Effector memory CD8-positive, alpha-beta T cell (primary cell): ENCODE measurements at regions not wholly inside any gene's neighbourhood (a gene's known extent, or its start where the extent isn't known, plus 50 kb on each side); places are given as distances from the start of the nearest gene placed in this dataset.

Source experiments
- ATAC-seq: fragments of 150-1000 bp; cut with Tn5 transposase; replicated peaks from 2 replicates; pipeline ENCODE4 v1.10.0; 2021; ENCODE audit warnings: mild to moderate bottlenecking, moderate library complexity
- DNase-seq, 3 experiments: peaks; one replicate each; pipeline ENCODE4 v3.0.0; 2021
- H3K27ac Mint-ChIP-seq, 2 donors: one replicate each; pipeline ENCODE4 v1.8.0; 2022; ENCODE audit warnings: mild to moderate bottlenecking in 2 of 2, mixed read lengths in 2 of 2, moderate library complexity in 2 of 2
- H3K27me3 Mint-ChIP-seq, 2 donors: one replicate each; pipeline ENCODE4 v1.8.0; 2022; ENCODE audit warnings: mixed read lengths in 2 of 2
- H3K36me3 Mint-ChIP-seq: one replicate; pipeline ENCODE4 v1.8.0; 2022; ENCODE audit warnings: mild to moderate bottlenecking, moderate library complexity, mixed read lengths; ENCODE audit not compliant: insufficient read depth
- H3K4me1 Mint-ChIP-seq, 2 donors: one replicate each; pipeline ENCODE4 v1.8.0; 2022; ENCODE audit warnings: low read depth in 2 of 2, mixed read lengths in 2 of 2
- H3K4me3 Mint-ChIP-seq, 2 donors: one replicate each; pipeline ENCODE4 v1.8.0; 2022; ENCODE audit warnings: mild to moderate bottlenecking in 2 of 2, mixed read lengths in 2 of 2, moderate library complexity in 2 of 2
- H3K9me3 Mint-ChIP-seq, 2 donors: one replicate each; pipeline ENCODE4 v1.8.0; 2022; ENCODE audit warnings: mixed read lengths in 2 of 2

DNA sequence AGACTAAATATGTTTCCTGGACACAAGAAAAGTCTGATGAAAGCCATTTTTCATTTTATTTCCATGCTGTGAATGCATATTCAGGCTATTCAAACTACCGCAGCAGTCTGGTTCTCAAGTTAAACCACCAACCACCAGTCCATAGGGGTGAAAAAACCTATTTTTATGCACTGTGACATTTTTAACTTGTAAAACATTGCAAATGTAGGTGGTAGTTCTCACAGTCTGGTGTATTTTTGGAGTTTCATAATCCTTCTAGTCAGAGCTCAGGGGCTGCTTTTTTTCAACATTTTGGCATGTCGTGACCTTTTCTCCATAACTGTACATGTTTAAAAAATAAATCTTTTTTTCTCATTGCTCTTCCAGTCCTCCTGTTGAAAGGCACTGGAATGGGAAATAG, 907.6 kb upstream of the ADGRL2 start:
- no peak overlapping the region for H3K27ac Mint-ChIP-seq
- no peak for ATAC-seq
- no peaks in the 10 kb centered on the region for H3K27me3 Mint-ChIP-seq
- H3K4me3 Mint-ChIP-seq, result no peak overlapping the region
- H3K36me3 Mint-ChIP-seq, result no peaks in the 10 kb centered on the region
- no peak for DNase-seq
- peaks cover 7 to 22% of the 10 kb centered on the region in 2 donors for H3K9me3 Mint-ChIP-seq
- no peaks in the 10 kb centered on the region for H3K4me1 Mint-ChIP-seq

DNA sequence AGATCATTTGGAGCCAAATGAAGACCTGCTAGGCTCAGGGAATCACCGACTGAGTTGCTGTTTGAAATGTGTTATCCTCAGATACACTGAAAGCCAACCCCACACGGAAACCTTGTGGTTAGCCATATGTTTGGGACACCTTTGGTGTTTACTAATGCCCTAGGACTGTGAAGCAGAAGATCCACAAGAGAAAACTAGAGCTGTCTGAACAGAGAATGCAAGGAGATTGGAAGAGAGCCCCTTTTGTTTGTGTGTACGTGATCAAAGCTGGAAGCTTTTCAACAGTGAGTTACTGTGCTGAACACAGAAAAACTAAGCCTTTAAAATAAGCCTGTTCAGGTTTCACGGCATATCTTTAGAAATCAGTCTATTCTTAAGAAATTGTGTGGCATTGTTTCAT, 908.2 kb upstream of the ADGRL2 start:
- Mint-ChIP-seq H3K4me3 (no peak overlapping the region), H3K27me3 (no peaks in the 10 kb centered on the region), H3K9me3 (peaks cover 7 to 22% of the 10 kb centered on the region in 2 donors), H3K36me3 (no peaks in the 10 kb centered on the region), H3K27ac (no peak overlapping the region), H3K4me1 (no peaks in the 10 kb centered on the region)
- no peak for DNase-seq
- no peak for ATAC-seq

DNA sequence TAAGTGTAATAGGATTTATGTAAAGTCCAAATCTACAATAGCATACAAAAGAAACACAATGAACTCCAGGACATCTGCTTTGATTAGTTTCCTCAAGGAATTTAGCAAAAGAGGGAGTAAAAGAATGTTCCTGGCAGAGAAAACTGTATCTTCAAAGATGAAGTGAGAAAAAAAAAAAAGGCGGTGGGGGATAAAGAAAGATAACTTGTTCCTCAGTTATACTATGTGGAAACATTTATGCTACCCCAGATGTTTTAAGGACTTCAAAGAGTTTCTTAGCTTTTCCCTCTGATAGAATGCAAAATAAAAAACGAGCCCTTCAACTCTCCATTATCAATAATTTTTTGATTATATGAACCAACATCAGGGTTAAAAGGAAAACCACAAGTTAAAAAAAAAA, 908.9 kb upstream of the ADGRL2 start:
- no peaks in the 10 kb centered on the region for H3K4me1 Mint-ChIP-seq
- H3K4me3 Mint-ChIP-seq, result no peak overlapping the region
- H3K36me3 Mint-ChIP-seq, result no peaks in the 10 kb centered on the region
- ATAC-seq (no peak), DNase-seq (no peak)
- no peak overlapping the region for H3K27ac Mint-ChIP-seq
- no peaks in the 10 kb centered on the region for H3K27me3 Mint-ChIP-seq
- peaks cover 7 to 22% of the 10 kb centered on the region in 2 donors for H3K9me3 Mint-ChIP-seq

DNA sequence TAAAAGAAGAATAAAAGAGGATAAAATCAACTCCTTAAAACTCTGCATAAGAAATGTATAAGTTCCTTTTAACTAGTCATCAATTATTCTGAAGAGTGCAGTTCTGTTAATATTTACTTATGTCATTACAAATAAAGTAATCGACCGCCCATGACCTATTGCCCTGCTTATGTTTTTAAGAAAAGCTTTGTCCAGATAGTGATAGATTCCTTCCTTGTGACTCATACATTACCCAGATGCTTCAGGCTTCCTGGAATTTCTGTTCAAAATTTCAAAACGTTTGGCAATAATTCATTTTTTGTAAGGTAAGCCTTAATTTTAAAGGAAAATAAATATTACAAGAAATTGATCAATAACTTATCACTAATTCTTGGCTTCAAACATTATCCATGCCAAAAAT, 918.2 kb upstream of the ADGRL2 start:
- DNase-seq (no peak), ATAC-seq (no peak)
- Mint-ChIP-seq H3K27ac (no peak overlapping the region), H3K9me3 (peaks cover 4 to 7% of the 10 kb centered on the region in 2 donors), H3K4me3 (no peak overlapping the region), H3K36me3 (no peaks in the 10 kb centered on the region), H3K4me1 (no peaks in the 10 kb centered on the region), H3K27me3 (no peaks in the 10 kb centered on the region)

DNA sequence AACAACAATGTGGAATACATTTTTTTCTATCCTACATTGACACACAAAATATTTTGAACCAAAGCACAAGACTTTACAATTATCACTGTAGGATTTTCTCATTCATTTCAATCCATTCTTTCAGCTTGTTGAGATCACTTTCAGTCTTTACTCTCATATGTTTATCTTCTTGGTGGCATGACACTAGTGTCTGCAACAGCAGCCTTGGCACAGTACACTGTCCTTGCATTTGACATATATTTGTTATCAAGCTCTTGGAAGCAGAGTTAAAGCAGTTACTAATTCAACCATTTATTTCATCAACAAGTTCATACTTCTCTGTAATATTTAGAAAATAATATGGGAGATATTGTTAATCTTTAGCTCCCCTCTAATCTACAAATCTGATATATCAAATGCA, 922.4 kb upstream of the ADGRL2 start:
- no peak for DNase-seq
- Mint-ChIP-seq H3K27me3 (no peaks in the 10 kb centered on the region), H3K9me3 (peaks cover 4 to 7% of the 10 kb centered on the region in 2 donors), H3K36me3 (no peaks in the 10 kb centered on the region), H3K4me1 (no peaks in the 10 kb centered on the region), H3K4me3 (no peak overlapping the region), H3K27ac (no peak overlapping the region)
- no peak for ATAC-seq

DNA sequence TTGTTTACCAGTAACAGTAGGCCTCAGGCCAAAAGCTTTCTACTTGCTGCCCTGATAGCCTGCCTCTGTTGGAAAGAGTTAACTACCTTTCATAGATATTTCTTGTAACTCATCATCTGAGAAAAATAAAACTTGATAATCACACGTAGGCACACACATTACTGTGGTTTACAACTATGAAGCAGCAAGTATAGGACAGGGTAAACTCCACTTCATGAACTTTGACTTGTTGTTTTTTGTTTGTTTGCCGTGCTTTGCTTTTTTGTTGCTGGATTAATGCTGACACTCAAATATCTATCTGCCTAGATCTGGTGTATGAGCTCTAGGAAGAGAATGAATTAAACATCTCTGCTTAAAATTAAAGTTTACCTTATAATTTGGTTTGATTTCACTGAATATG, 924.7 kb upstream of the ADGRL2 start:
- no peak overlapping the region for H3K27ac Mint-ChIP-seq
- no peaks in the 10 kb centered on the region for H3K36me3 Mint-ChIP-seq
- ATAC-seq (no peak), DNase-seq (no peak)
- H3K4me3 Mint-ChIP-seq, result no peak overlapping the region
- no peaks in the 10 kb centered on the region for H3K4me1 Mint-ChIP-seq
- H3K27me3 Mint-ChIP-seq, result no peaks in the 10 kb centered on the region
- H3K9me3 Mint-ChIP-seq, result peaks cover 4 to 7% of the 10 kb centered on the region in 2 donors

DNA sequence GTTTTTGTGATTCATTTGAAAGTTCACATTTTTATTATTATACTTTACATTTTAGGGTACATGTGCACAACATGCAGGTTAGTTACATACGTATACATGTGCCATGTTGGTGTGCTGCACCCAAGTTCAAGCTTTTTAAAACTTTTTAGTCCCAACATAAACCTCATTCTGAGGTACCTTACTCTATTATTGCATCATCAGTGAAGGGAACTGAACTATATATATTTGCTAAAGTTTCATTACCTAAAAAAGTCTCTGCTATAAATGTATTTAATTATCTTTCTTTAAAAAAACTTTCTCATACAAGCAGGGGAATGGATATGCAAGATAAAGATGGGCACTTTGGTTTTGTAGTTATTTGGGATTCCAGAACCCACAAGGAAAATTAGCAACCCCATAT, 931.4 kb upstream of the ADGRL2 start:
- Mint-ChIP-seq H3K9me3 (peaks cover 0 to 3% of the 10 kb centered on the region in 2 donors), H3K36me3 (no peaks in the 10 kb centered on the region), H3K4me1 (no peaks in the 10 kb centered on the region), H3K4me3 (no peak overlapping the region), H3K27ac (no peak overlapping the region), H3K27me3 (no peaks in the 10 kb centered on the region)
- DNase-seq (no peak), ATAC-seq (no peak)

DNA sequence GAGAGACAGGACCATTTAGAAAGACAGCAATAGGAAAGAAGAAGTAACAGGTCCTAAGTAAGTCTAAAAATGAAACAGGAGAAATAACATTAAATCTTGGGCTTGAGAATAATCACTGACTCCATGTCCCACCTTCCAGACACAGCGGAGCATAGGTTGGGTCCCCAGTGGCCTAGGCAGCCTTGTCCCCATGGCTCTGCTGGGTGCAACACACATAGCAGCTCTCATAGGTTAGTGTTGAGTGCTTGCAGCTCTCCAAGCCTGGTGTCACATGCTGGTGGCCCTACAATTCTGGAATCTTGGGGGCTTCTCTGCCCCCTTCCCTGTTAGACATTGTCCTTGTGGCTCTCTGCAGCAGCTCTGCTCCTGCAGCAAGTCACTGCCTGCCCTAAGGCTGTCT, 952.8 kb upstream of the ADGRL2 start:
- no peaks in the 10 kb centered on the region for H3K27me3 Mint-ChIP-seq
- H3K27ac Mint-ChIP-seq, result no peak overlapping the region
- no peaks in the 10 kb centered on the region for H3K4me1 Mint-ChIP-seq
- no peaks in the 10 kb centered on the region for H3K36me3 Mint-ChIP-seq
- H3K9me3 Mint-ChIP-seq, result peaks cover 12 to 32% of the 10 kb centered on the region in 2 donors
- ATAC-seq (no peak), DNase-seq (no peak)
- no peak overlapping the region for H3K4me3 Mint-ChIP-seq

DNA sequence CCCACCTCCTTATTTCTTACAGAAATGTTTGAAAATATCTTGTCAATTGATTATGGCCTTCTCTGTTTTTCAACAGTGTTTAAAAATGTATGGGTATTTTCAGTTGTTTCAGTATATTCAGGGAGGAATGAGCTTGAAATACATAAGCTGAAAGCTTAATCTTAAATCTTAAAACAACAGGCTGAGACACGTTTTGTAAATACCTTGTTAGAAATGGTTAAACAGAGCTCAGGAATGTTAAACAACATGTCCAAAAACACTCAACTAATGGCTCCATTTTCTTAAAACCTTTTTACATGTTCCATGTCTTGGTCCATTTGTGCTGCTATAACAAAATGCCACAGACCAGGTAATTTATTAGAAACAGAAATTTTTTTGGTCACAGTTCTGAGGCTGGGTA, 953.8 kb upstream of the ADGRL2 start:
- no peaks in the 10 kb centered on the region for H3K27me3 Mint-ChIP-seq
- H3K9me3 Mint-ChIP-seq, result peaks cover 11 to 31% of the 10 kb centered on the region in 2 donors
- no peak for ATAC-seq
- DNase-seq, result no peak
- H3K4me3 Mint-ChIP-seq, result no peak overlapping the region
- H3K27ac Mint-ChIP-seq, result no peak overlapping the region
- no peaks in the 10 kb centered on the region for H3K36me3 Mint-ChIP-seq
- H3K4me1 Mint-ChIP-seq, result no peaks in the 10 kb centered on the region

DNA sequence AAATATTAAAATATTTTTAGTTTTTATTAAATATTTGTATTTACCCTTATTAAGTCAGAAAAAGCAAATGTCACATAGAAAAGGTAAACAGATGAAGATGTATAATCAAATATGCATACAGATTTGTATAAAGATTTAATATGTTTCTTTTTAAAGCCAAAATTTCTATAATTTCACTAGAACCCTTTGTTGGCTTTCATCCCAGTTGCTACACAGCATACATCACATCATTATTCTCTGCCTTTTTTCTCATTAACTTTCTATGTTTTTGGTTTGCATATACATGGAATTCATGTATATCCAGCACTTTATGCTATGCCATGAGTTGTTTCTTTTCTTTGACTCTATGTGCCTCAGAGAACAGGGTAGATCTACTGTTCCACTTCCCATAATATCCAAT, 957.9 kb upstream of the ADGRL2 start:
- ATAC-seq, result no peak
- peaks cover 19 to 28% of the 10 kb centered on the region in 2 donors for H3K9me3 Mint-ChIP-seq
- H3K36me3 Mint-ChIP-seq, result no peaks in the 10 kb centered on the region
- no peaks in the 10 kb centered on the region for H3K4me1 Mint-ChIP-seq
- H3K27ac Mint-ChIP-seq, result no peak overlapping the region
- H3K27me3 Mint-ChIP-seq, result no peaks in the 10 kb centered on the region
- no peak overlapping the region for H3K4me3 Mint-ChIP-seq
- DNase-seq, result no peak

DNA sequence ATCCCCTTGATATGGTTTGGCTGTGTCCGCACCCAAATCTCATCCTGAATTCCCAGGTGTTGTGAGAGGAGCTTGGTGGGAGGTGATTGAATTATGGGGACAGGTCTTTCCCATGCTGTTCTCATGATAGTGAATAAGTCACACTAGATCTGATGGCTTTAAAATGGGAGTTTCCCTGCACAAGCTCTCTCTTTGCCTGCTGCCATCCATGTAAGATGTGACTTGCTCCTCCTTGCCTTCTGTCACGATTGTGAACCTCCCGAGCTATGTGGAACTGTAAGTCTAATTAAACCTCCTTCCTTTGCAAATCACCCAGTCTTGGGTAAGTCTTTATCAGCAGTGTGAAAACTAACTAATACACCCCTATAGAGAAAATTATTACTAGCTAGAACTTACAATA, 959.5 kb upstream of the ADGRL2 start:
- Mint-ChIP-seq H3K36me3 (no peaks in the 10 kb centered on the region), H3K4me3 (no peak overlapping the region), H3K27me3 (no peaks in the 10 kb centered on the region), H3K4me1 (no peaks in the 10 kb centered on the region), H3K9me3 (peaks cover 20 to 27% of the 10 kb centered on the region in 2 donors), H3K27ac (no peak overlapping the region)
- ATAC-seq (no peak), DNase-seq (no peak)

DNA sequence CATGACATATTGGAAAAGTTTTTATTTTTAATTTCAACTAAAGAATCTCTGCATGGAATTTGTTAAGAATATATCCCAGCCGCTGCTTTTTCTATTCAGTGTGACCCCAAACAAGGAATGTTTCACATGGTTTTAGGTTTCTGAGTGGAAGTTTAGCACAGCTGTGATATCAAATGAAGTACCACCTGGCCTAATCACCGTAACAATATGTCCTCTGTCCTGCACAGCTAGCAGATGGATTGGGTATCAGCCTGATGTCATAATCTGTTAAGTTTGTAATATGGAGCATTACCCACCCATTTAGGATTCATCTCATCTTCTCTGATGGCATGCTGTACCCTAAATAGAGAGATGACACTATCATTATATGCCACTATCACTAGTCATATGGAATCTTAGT, 963.7 kb upstream of the ADGRL2 start:
- ATAC-seq (no peak), DNase-seq (no peak)
- H3K9me3 Mint-ChIP-seq, result peaks cover 22 to 31% of the 10 kb centered on the region in 2 donors
- no peaks in the 10 kb centered on the region for H3K27me3 Mint-ChIP-seq
- no peak overlapping the region for H3K4me3 Mint-ChIP-seq
- H3K4me1 Mint-ChIP-seq, result no peaks in the 10 kb centered on the region
- no peak overlapping the region for H3K27ac Mint-ChIP-seq
- H3K36me3 Mint-ChIP-seq, result no peaks in the 10 kb centered on the region

DNA sequence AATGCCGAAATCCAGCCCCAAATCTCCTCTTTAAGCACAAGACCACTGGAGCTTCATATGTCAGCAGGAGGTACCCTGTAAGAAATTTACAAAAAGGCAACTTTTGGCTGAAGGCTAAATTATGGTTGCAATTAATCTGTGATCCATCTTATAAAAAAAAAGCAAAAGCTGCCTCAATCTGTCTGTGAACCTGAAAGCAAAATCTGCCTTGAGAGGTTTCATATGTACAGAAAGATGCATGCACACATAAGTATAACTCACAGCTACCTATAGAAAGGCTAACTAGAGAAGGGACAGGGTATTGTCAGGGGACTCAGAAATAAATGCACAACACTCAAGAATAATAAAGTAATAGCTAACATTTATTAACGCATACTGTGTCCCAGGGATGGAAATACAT, 964.2 kb upstream of the ADGRL2 start:
- no peaks in the 10 kb centered on the region for H3K27me3 Mint-ChIP-seq
- H3K4me1 Mint-ChIP-seq, result no peaks in the 10 kb centered on the region
- DNase-seq (no peak), ATAC-seq (no peak)
- H3K9me3 Mint-ChIP-seq, result peaks cover 17 to 25% of the 10 kb centered on the region in 2 donors
- H3K4me3 Mint-ChIP-seq, result no peak overlapping the region
- H3K27ac Mint-ChIP-seq, result no peak overlapping the region
- no peaks in the 10 kb centered on the region for H3K36me3 Mint-ChIP-seq

DNA sequence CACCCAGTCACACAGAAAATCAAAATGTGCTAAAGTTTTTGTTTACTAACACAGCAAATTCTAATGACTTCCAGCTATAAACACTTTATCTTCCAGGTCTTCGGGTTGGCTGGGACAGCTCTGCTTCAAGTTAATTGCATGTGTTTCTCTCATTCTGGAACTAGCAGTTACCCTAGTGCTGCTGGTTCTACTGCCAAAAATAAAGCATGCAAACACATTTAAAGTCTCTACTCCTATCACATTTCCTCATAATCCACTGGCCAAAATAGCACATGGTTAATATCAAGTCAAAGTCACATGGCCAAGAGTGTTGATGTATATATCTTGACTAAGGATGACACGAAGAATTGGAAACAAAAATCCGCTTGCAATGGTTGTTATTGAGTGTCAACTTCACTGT, 973.1 kb upstream of the ADGRL2 start:
- H3K27me3 Mint-ChIP-seq, result no peaks in the 10 kb centered on the region
- ATAC-seq, result no peak
- H3K4me3 Mint-ChIP-seq, result no peak overlapping the region

DNA sequence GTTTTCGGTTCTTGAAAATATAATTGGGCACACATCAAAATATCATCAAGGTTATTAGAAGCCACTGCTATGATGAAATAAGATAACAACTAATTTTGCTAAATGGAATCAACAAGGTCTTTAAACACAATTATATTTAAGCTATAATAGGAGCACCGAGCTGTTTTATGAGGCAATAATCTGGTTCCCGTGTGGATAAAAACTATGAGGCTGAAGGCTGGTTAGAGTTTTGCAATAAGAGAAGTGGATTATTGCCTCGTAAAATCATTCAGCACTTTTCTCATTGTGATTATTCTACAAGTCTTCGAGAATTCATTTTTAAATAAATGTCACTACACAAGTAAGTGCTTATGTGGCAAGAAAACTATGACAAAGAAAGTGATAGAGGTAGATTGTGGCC, 975.7 kb upstream of the ADGRL2 start:
- H3K4me3 Mint-ChIP-seq, result no peak overlapping the region
- H3K4me1 Mint-ChIP-seq, result no peaks in the 10 kb centered on the region
- H3K27ac Mint-ChIP-seq, result no peak overlapping the region
- no peaks in the 10 kb centered on the region for H3K27me3 Mint-ChIP-seq
- peaks cover 0 to 3% of the 10 kb centered on the region in 2 donors for H3K9me3 Mint-ChIP-seq
- H3K36me3 Mint-ChIP-seq, result no peaks in the 10 kb centered on the region
- ATAC-seq, result no peak
- no peak for DNase-seq

More for the DNA sequence above, 973.1 kb upstream of the ADGRL2 start:
- H3K27ac Mint-ChIP-seq, result no peak overlapping the region
- no peak for DNase-seq
- no peaks in the 10 kb centered on the region for H3K36me3 Mint-ChIP-seq
- no peaks in the 10 kb centered on the region for H3K4me1 Mint-ChIP-seq
- H3K9me3 Mint-ChIP-seq, result peaks cover 0 to 5% of the 10 kb centered on the region in 2 donors
